MV-4-11 (cell line): ENCODE measurements at regions not wholly inside any gene's neighbourhood (a gene's known extent, or its start where the extent isn't known, plus 50 kb on each side); places are given as distances from the start of the nearest gene placed in this dataset.
A peak's percentile ranks its signal among the peaks of the same experiment; 100 is the strongest.

ENCODE experiments used
- DNase-seq: peaks from one replicate; lab custom pipeline; 2025; lab: John Stamatoyannopoulos, UW

GRCh38 chr12:81809829-81810595, 50.9 kb upstream of the PPFIA2 start:
- peak; percentile 98 for DNase-seq

GRCh38 chr12:81809113-81809777, 50.1 kb upstream of the PPFIA2 start:
- DNase-seq = no peak
